ENCODE measurements at regions not wholly inside any gene's neighbourhood (a gene's known extent, or its start where the extent isn't known, plus 50 kb on each side); places are given as distances from the start of the nearest gene placed in this dataset.
"Not testable (repeated sequence)": the region's sequence is repeated elsewhere in the genome, so short reads cannot be mapped to it uniquely, and the experiment has no call there.

- no peak for DNase-seq (ENCODE audit: low read depth in 2 of 2)
These were observed 212.1 kb upstream of the EXOC2 start for GRCh38 chr6:904994-905393.

- no peak for DNase-seq (ENCODE audit: low read depth in 2 of 2)
These were observed 210.8 kb upstream of the EXOC2 start for GRCh38 chr6:903761-904160.

GRCh38 chr6:901696-902460, 208.9 kb upstream of the EXOC2 start:
- no peak for DNase-seq (ENCODE audit: low read depth in 2 of 2)

- no peak for DNase-seq (ENCODE audit: low read depth in 2 of 2)
These were observed 208.0 kb upstream of the EXOC2 start for GRCh38 chr6:900716-901605.

GRCh38 chr6:897528-898207, 204.7 kb upstream of the EXOC2 start:
- no peak for DNase-seq (ENCODE audit: low read depth in 2 of 2)

GRCh38 chr6:894274-894673, 201.3 kb upstream of the EXOC2 start:
- DNase-seq (ENCODE audit: low read depth in 2 of 2) = no peak

GRCh38 chr6:890995-891394, 198.1 kb upstream of the EXOC2 start:
- no peak for DNase-seq (ENCODE audit: low read depth in 2 of 2)

- DNase-seq (ENCODE audit: low read depth in 2 of 2) = no peak
These were observed 197.3 kb upstream of the EXOC2 start for GRCh38 chr6:890201-890600.

- DNase-seq (ENCODE audit: low read depth in 2 of 2) = no peak
These were observed 194.8 kb upstream of the EXOC2 start for GRCh38 chr6:887583-888235.

GRCh38 chr6:886116-886515, 193.2 kb upstream of the EXOC2 start:
- DNase-seq (ENCODE audit: low read depth in 2 of 2) = not testable (repeated sequence)

- no peak for DNase-seq (ENCODE audit: low read depth in 2 of 2)
These were observed 192.2 kb upstream of the EXOC2 start for GRCh38 chr6:885051-885590.

- DNase-seq (ENCODE audit: low read depth in 2 of 2) = no peak
These were observed 191.6 kb upstream of the EXOC2 start for GRCh38 chr6:884570-884969.

- no peak for DNase-seq (ENCODE audit: low read depth in 2 of 2)
These were observed 189.2 kb upstream of the EXOC2 start for GRCh38 chr6:882084-882598.

- no peak for DNase-seq (ENCODE audit: low read depth in 2 of 2)
These were observed 185.2 kb upstream of the EXOC2 start for GRCh38 chr6:878179-878578.

- no peak for DNase-seq (ENCODE audit: low read depth in 2 of 2)
These were observed 182.1 kb upstream of the EXOC2 start for GRCh38 chr6:875012-875411.

- DNase-seq (ENCODE audit: low read depth in 2 of 2) = no peak
These were observed 179.7 kb upstream of the EXOC2 start for GRCh38 chr6:872570-873125.

GRCh38 chr6:871503-871902, 178.6 kb upstream of the EXOC2 start:
- DNase-seq (ENCODE audit: low read depth in 2 of 2) = no peak

- no peak for DNase-seq (ENCODE audit: low read depth in 2 of 2)
These were observed 177.2 kb upstream of the EXOC2 start for GRCh38 chr6:870096-870495.

- DNase-seq (ENCODE audit: low read depth in 2 of 2) = no peak
These were observed 175.3 kb upstream of the EXOC2 start for GRCh38 chr6:868201-868600.

- DNase-seq (ENCODE audit: low read depth in 2 of 2) = no peak
These were observed 174.4 kb upstream of the EXOC2 start for GRCh38 chr6:867378-867777.

GRCh38 chr6:866316-866715, 173.4 kb upstream of the EXOC2 start:
- no peak for DNase-seq (ENCODE audit: low read depth in 2 of 2)

All from dermis microvascular lymphatic vessel endothelial cell (primary cell).